ENCODE measurements at regions not wholly inside any gene's neighbourhood (a gene's known extent, or its start where the extent isn't known, plus 50 kb on each side); places are given as distances from the start of the nearest gene placed in this dataset.

DNA sequence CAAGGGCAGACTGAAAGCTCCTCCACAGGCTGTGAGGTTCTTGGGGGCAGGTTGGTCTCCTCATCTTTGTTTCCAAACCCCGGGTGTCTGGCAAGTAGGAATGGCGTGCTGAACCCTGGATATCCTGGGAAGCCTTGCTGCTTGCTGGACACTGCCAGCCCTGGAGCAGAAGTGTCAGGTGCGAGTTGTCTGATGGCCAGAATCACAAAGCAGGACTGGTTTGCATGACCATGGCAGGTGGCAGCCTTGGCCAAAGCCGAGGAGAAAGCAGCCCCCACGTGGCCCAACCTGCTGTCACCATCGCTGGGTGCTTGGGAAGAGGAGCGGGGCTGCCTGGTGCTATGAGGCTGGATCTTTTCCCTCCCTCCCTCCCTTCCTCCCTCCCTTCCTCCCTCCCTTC is 309.5 kb upstream of the HS6ST1 start:
- Histone ChIP-seq H3K9me3 (ENCODE audit: low read length) (no peaks in the 10 kb centered on the region), H3K4me3 (ENCODE audit: low read length) (no peak overlapping the region), H3K27ac (ENCODE audit: low read depth, low read length) (no peak overlapping the region), H3K27me3 (ENCODE audit: insufficient read depth, low read length, poor library complexity, severe bottlenecking) (no peaks in the 10 kb centered on the region), H3K4me1 (ENCODE audit: insufficient read depth, low read length) (no peaks in the 10 kb centered on the region), H3K36me3 (ENCODE audit: insufficient read depth, low read length) (no peaks in the 10 kb centered on the region)
- Mint-ChIP-seq H3K4me3 (no peak overlapping the region), H3K4me1 (no peaks in the 10 kb centered on the region), H3K9me3 (no peaks in the 10 kb centered on the region), H3K27ac (no peak overlapping the region), H3K27me3 (peaks cover 0 to 5% of the 10 kb centered on the region in 2 donors), H3K36me3 (no peaks in the 10 kb centered on the region)
- CTCF ChIA-PET = no interaction called here
- no peak for DNase-seq
- POLR2A ChIA-PET = no interaction called here

DNA sequence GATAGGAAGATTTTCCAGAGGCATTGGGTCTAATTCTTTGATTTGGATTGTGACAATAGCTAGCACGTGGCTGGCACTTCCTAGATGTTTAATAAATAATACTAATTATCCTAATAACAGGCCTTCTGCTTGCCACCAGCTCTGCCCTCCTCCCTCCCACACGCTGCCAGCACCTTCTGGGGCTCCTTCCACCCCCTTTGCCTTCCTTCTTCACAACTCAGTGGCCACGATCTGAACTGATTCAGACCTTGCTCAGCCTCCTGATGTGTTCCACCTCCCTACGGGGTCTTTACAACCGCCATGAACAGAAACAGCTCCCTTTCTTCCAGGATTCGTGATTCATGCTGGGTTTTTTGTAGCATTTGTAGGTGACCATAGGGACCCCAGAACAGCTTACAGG is 310.3 kb upstream of the HS6ST1 start:
- Histone ChIP-seq H3K9me3 (ENCODE audit: low read length) (no peaks in the 10 kb centered on the region), H3K27ac (ENCODE audit: low read depth, low read length) (no peak overlapping the region), H3K27me3 (ENCODE audit: insufficient read depth, low read length, poor library complexity, severe bottlenecking) (no peaks in the 10 kb centered on the region), H3K4me1 (ENCODE audit: insufficient read depth, low read length) (no peaks in the 10 kb centered on the region), H3K36me3 (ENCODE audit: insufficient read depth, low read length) (no peaks in the 10 kb centered on the region), H3K4me3 (ENCODE audit: low read length) (no peak overlapping the region)
- peaks cover 0 to 5% of the 10 kb centered on the region in 2 donors for H3K27me3 Mint-ChIP-seq
- POLR2A ChIA-PET = no interaction called here
- no peak overlapping the region for H3K4me3 Mint-ChIP-seq
- H3K9me3 Mint-ChIP-seq = no peaks in the 10 kb centered on the region
- CTCF ChIA-PET = interaction anchor here (2.0 kb wide), 1 partner anchor 18 kb away, joined by 4 read pairs; no protein-coding TSS in a partner anchor
- H3K4me1 Mint-ChIP-seq = no peaks in the 10 kb centered on the region
- DNase-seq = no peak
- H3K36me3 Mint-ChIP-seq = no peaks in the 10 kb centered on the region
- H3K27ac Mint-ChIP-seq = peak overlapping the region in 1 of 8 donors; percentile 37

DNA sequence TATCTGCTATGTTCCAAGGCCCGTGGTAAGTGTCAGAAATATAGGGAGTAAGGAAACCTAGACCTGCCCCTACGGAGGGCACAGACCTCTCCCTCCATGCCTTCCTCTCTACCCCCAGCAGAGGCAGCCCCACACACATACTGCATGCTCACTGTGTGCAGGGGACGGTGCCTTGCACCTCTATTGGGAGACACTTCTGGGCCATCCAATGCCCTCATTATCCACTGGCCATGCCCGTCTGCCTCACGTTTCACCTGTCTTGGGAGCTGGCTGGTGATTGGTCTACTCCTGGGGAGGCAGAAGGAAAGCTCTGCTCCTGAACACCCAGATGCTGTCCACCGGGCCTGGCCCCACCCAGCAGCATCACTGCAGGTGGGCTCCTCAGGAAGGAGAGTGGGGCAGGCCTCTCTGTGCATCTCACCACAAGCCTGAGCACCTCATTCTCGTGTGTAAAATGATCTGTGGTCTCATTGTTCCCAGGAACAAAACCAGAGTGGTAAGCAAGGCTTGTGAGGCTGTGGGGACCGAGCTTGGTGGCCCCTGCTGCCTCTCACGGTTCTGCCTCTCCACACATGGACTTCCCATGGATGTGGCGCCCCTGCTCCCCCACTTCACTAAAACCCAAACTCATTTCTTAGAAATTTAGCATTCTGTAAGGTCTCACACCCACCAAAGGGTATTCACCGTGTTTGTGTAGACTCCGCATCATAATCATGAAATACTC is 312.5 kb upstream of the HS6ST1 start:
- Mint-ChIP-seq H3K27ac (no peak overlapping the region), H3K36me3 (no peaks in the 10 kb centered on the region), H3K9me3 (no peaks in the 10 kb centered on the region), H3K27me3 (peaks cover 0 to 5% of the 10 kb centered on the region in 2 donors), H3K4me3 (no peak overlapping the region), H3K4me1 (no peaks in the 10 kb centered on the region)
- ChIA-PET POLR2A (no interaction called here), CTCF (no interaction called here)
- Histone ChIP-seq H3K4me1 (ENCODE audit: insufficient read depth, low read length) (no peaks in the 10 kb centered on the region), H3K9me3 (ENCODE audit: low read length) (no peaks in the 10 kb centered on the region), H3K4me3 (ENCODE audit: low read length) (no peak overlapping the region), H3K27ac (ENCODE audit: low read depth, low read length) (no peak overlapping the region), H3K36me3 (ENCODE audit: insufficient read depth, low read length) (no peaks in the 10 kb centered on the region), H3K27me3 (ENCODE audit: insufficient read depth, low read length, poor library complexity, severe bottlenecking) (no peaks in the 10 kb centered on the region)
- DNase-seq = no peak

DNA sequence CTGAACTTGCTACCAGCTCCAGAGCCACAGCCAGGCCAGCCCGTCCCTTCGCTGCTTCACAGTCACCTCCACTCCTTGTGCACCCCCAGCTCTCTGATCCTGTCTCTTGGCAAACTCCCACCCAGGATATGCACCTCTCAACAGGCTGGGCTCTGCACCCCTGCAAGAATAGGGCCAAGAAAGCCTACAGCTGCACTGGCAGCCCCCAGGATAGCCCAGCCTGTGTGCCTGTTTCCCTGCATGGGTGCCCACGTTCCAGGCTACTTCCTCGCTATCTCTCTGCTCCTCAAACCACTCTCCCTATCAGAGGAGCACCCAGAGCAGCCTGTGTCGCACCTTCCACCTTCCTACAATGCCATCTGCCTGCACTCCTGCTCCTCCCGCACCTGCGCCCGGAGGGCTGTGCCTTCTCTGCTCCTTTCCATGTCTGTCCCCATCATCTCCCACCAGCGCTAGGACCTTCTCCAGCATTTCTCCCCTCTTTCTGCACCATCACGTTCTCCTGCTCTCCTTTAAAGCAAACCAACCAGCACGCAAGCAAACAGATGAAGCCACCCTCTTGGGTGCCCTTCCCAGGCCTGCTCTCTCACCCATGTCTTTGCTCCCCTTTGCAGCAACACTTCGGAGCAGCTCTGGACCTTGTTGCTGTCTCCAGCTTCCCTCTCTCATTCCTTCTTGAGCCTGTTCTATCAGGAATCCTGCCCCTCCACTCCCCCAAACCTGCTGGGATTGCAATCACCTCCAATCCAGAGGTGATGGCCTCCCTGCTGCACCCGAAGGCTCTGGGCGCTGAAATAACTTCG is 313.2 kb upstream of the HS6ST1 start:
- Histone ChIP-seq H3K9me3 (ENCODE audit: low read length) (no peaks in the 10 kb centered on the region), H3K4me1 (ENCODE audit: insufficient read depth, low read length) (no peaks in the 10 kb centered on the region), H3K27me3 (ENCODE audit: insufficient read depth, low read length, poor library complexity, severe bottlenecking) (no peaks in the 10 kb centered on the region), H3K4me3 (ENCODE audit: low read length) (no peak overlapping the region), H3K36me3 (ENCODE audit: insufficient read depth, low read length) (no peaks in the 10 kb centered on the region), H3K27ac (ENCODE audit: low read depth, low read length) (no peak overlapping the region)
- H3K27me3 Mint-ChIP-seq = peaks cover 5% of the 10 kb centered on the region in 2 donors
- H3K27ac Mint-ChIP-seq = no peak overlapping the region
- no peaks in the 10 kb centered on the region for H3K9me3 Mint-ChIP-seq
- no peaks in the 10 kb centered on the region for H3K4me1 Mint-ChIP-seq
- DNase-seq = no peak
- ChIA-PET POLR2A (no interaction called here), CTCF (no interaction called here)
- H3K36me3 Mint-ChIP-seq = no peaks in the 10 kb centered on the region
- H3K4me3 Mint-ChIP-seq = no peak overlapping the region

DNA sequence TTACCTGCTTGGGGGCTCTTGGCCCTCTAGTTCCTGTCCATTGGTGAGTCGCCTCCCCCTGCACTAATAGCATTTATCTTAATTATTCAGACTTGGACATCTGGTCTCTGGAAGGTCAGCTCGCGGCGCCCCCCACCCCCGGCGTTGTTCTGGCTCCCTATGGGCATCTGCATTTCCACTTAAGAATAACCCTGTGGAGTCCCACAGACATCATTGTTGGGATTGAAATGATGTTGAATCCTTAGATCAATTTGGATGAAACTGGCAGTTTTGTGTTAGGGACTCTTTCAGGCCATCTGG is 313.8 kb upstream of the HS6ST1 start:
- no peak overlapping the region for H3K27ac Mint-ChIP-seq
- ChIA-PET CTCF (no interaction called here), POLR2A (no interaction called here)
- H3K4me3 Mint-ChIP-seq = no peak overlapping the region
- H3K9me3 ChIP-seq (ENCODE audit: low read length) = no peaks in the 10 kb centered on the region
- no peaks in the 10 kb centered on the region for H3K27me3 ChIP-seq (ENCODE audit: insufficient read depth, low read length, poor library complexity, severe bottlenecking)
- H3K4me1 ChIP-seq (ENCODE audit: insufficient read depth, low read length) = no peaks in the 10 kb centered on the region
- no peaks in the 10 kb centered on the region for H3K36me3 ChIP-seq (ENCODE audit: insufficient read depth, low read length)
- no peaks in the 10 kb centered on the region for H3K4me1 Mint-ChIP-seq
- H3K4me3 ChIP-seq (ENCODE audit: low read length) = no peak overlapping the region
- no peaks in the 10 kb centered on the region for H3K9me3 Mint-ChIP-seq
- H3K27me3 Mint-ChIP-seq = peaks cover 4 to 6% of the 10 kb centered on the region in 2 donors
- H3K27ac ChIP-seq (ENCODE audit: low read depth, low read length) = no peak overlapping the region
- no peaks in the 10 kb centered on the region for H3K36me3 Mint-ChIP-seq
- no peak for DNase-seq

DNA sequence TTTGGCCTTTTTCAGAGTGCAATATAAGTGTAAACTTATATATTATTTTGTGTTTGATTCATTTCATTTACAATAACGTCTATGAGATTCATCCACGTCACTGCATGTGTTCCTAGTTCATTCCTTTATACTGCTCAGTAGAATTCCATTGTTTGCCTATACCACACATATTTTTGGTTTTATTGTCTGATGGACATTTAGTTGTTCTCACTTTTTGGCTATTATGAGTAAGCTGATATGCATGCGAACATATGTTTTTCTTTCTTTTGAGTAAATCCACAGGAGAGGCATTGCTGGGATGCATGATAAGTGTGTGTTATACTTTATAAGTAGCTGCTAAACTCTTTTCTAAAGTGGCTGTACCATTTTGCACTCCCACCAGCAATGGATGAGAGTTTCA is 314.8 kb upstream of the HS6ST1 start:
- Mint-ChIP-seq H3K27me3 (peaks cover 5 to 10% of the 10 kb centered on the region in 2 donors), H3K4me3 (no peak overlapping the region), H3K4me1 (no peaks in the 10 kb centered on the region), H3K36me3 (no peaks in the 10 kb centered on the region), H3K27ac (no peak overlapping the region), H3K9me3 (no peaks in the 10 kb centered on the region)
- Histone ChIP-seq H3K36me3 (ENCODE audit: insufficient read depth, low read length) (no peaks in the 10 kb centered on the region), H3K27me3 (ENCODE audit: insufficient read depth, low read length, poor library complexity, severe bottlenecking) (no peaks in the 10 kb centered on the region), H3K27ac (ENCODE audit: low read depth, low read length) (no peak overlapping the region), H3K4me3 (ENCODE audit: low read length) (no peak overlapping the region), H3K9me3 (ENCODE audit: low read length) (no peaks in the 10 kb centered on the region), H3K4me1 (ENCODE audit: insufficient read depth, low read length) (no peaks in the 10 kb centered on the region)
- ChIA-PET POLR2A (no interaction called here), CTCF (no interaction called here)
- DNase-seq = no peak

DNA sequence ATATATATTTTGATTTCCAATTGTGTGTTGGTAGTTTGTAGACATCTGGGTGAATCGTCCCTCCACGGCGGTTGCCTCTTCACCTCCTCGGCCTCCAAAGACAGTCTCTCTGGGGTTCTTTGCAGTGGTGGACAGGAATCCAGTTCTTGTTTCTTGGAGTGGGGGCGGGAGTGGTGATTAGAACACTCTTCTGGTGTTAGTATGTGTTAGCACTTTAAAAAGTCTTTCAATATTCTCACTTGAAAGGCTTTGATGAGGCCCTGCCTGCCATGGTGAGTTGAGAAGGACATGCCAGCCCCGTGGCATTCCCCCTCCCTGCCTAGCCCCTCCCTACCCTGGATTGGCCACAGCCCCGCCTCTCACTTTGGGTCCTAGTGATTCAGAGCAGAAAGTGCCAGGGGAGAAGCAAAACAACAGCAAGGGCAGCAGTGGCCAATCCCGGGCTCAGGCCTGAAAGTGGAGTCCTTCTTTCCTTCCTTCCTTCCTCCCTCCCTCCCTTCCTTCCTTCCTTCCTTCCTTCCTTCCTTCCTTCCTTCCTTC is 316.8 kb upstream of the HS6ST1 start:
- H3K27ac Mint-ChIP-seq = no peak overlapping the region
- no peaks in the 10 kb centered on the region for H3K9me3 Mint-ChIP-seq
- no peaks in the 10 kb centered on the region for H3K4me1 ChIP-seq (ENCODE audit: insufficient read depth, low read length)
- H3K9me3 ChIP-seq (ENCODE audit: low read length) = no peaks in the 10 kb centered on the region
- no peaks in the 10 kb centered on the region for H3K4me1 Mint-ChIP-seq
- H3K27me3 Mint-ChIP-seq = peaks cover 8 to 10% of the 10 kb centered on the region in 2 donors
- no peak for DNase-seq
- H3K27me3 ChIP-seq (ENCODE audit: insufficient read depth, low read length, poor library complexity, severe bottlenecking) = no peaks in the 10 kb centered on the region
- CTCF ChIA-PET = no interaction called here
- H3K27ac ChIP-seq (ENCODE audit: low read depth, low read length) = no peak overlapping the region
- H3K4me3 Mint-ChIP-seq = no peak overlapping the region
- no peaks in the 10 kb centered on the region for H3K36me3 ChIP-seq (ENCODE audit: insufficient read depth, low read length)
- POLR2A ChIA-PET = no interaction called here
- no peak overlapping the region for H3K4me3 ChIP-seq (ENCODE audit: low read length)
- H3K36me3 Mint-ChIP-seq = no peaks in the 10 kb centered on the region

DNA sequence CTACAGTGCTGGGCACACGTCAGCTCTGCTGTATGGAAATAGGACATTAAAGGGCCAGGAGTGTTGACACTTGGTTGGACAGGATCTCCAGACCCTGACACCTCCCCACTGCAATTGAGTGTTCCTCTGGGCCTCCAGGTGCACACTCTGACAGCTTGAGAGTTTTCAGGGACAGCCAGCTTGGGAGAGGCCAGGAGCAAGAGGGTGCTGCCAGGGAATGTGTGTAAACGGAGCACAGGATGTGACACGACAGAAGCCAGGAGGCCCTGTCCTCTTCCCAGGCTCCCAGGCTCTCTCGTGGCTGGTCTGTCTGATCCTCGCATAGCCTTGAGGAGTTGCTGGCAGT is 318.1 kb upstream of the HS6ST1 start:
- H3K27me3 ChIP-seq (ENCODE audit: insufficient read depth, low read length, poor library complexity, severe bottlenecking) = no peaks in the 10 kb centered on the region
- no peak for DNase-seq

More for the DNA sequence above, 318.1 kb upstream of the HS6ST1 start:
- CTCF ChIA-PET = no interaction called here
- no peak overlapping the region for H3K4me3 Mint-ChIP-seq
- H3K4me3 ChIP-seq (ENCODE audit: low read length) = no peak overlapping the region
- no peaks in the 10 kb centered on the region for H3K36me3 ChIP-seq (ENCODE audit: insufficient read depth, low read length)
- no peaks in the 10 kb centered on the region for H3K36me3 Mint-ChIP-seq
- H3K27ac ChIP-seq (ENCODE audit: low read depth, low read length) = no peak overlapping the region
- peaks cover 8 to 10% of the 10 kb centered on the region in 2 donors for H3K27me3 Mint-ChIP-seq
- H3K9me3 Mint-ChIP-seq = no peaks in the 10 kb centered on the region
- no peak overlapping the region for H3K27ac Mint-ChIP-seq
- POLR2A ChIA-PET = no interaction called here
- H3K4me1 Mint-ChIP-seq = no peaks in the 10 kb centered on the region
- no peaks in the 10 kb centered on the region for H3K9me3 ChIP-seq (ENCODE audit: low read length)
- no peaks in the 10 kb centered on the region for H3K4me1 ChIP-seq (ENCODE audit: insufficient read depth, low read length)
